ENCODE measurements at regions not wholly inside any gene's neighbourhood (a gene's known extent, or its start where the extent isn't known, plus 50 kb on each side); places are given as distances from the start of the nearest gene placed in this dataset.

GRCh38 chr12:90899456-90900182, 55.4 kb downstream of the CCER1 start:
- ChIA-PET POLR2A (no interaction called here), CTCF (no interaction called here)
- DNase-seq (no peak), ATAC-seq (ENCODE audit: low read depth) (no peak)
- Mint-ChIP-seq H3K4me1 (no peaks in the 10 kb centered on the region), H3K36me3 (ENCODE audit: low read depth) (no peaks in the 10 kb centered on the region), H3K27ac (no peak overlapping the region), H3K27me3 (no peaks in the 10 kb centered on the region), H3K9me3 (no peaks in the 10 kb centered on the region), H3K4me3 (no peak overlapping the region)
- TF ChIP-seq CTCF (IDR thresholded peaks at IDR 0.05) = no peak
- intact Hi-C loops (cut with micrococcal nuclease) = no loop called here

GRCh38 chr12:90897986-90898385, 57.0 kb downstream of the CCER1 start:
- Mint-ChIP-seq H3K36me3 (ENCODE audit: low read depth) (no peaks in the 10 kb centered on the region), H3K4me3 (no peak overlapping the region), H3K27ac (no peak overlapping the region), H3K4me1 (no peaks in the 10 kb centered on the region), H3K9me3 (no peaks in the 10 kb centered on the region), H3K27me3 (no peaks in the 10 kb centered on the region)
- intact Hi-C loops (cut with micrococcal nuclease) = no loop called here
- ATAC-seq (ENCODE audit: low read depth) (no peak), DNase-seq (no peak)
- no peak for TF ChIP-seq CTCF (IDR thresholded peaks at IDR 0.05)
- ChIA-PET CTCF (no interaction called here), POLR2A (no interaction called here)

- intact Hi-C loops (cut with micrococcal nuclease) = no loop called here
- TF ChIP-seq CTCF (IDR thresholded peaks at IDR 0.05) = no peak
- CTCF ChIA-PET = no interaction called here
- no peak overlapping the region for H3K4me3 Mint-ChIP-seq
- POLR2A ChIA-PET = no interaction called here
- no peak for ATAC-seq (ENCODE audit: low read depth)
- H3K4me1 Mint-ChIP-seq = no peaks in the 10 kb centered on the region
- H3K36me3 Mint-ChIP-seq (ENCODE audit: low read depth) = no peaks in the 10 kb centered on the region
- H3K27ac Mint-ChIP-seq = no peak overlapping the region
- H3K27me3 Mint-ChIP-seq = no peaks in the 10 kb centered on the region
- no peak for DNase-seq
- H3K9me3 Mint-ChIP-seq = no peaks in the 10 kb centered on the region
Observed at GRCh38 chr12:90897316-90897715, 57.7 kb downstream of the CCER1 start.

GRCh38 chr12:90896821-90897220, 58.2 kb downstream of the CCER1 start:
- CTCF ChIA-PET = no interaction called here

GRCh38 chr12:90896164-90896563, 58.8 kb downstream of the CCER1 start:
- no peaks in the 10 kb centered on the region for H3K27me3 Mint-ChIP-seq
- no peak for TF ChIP-seq CTCF (IDR thresholded peaks at IDR 0.05)
- no peak for ATAC-seq (ENCODE audit: low read depth)
- H3K4me3 Mint-ChIP-seq = no peak overlapping the region
- no peak for DNase-seq
- H3K27ac Mint-ChIP-seq = no peak overlapping the region
- no peaks in the 10 kb centered on the region for H3K36me3 Mint-ChIP-seq (ENCODE audit: low read depth)
- no peaks in the 10 kb centered on the region for H3K4me1 Mint-ChIP-seq
- H3K9me3 Mint-ChIP-seq = no peaks in the 10 kb centered on the region
- intact Hi-C loops (cut with micrococcal nuclease) = no loop called here
- ChIA-PET CTCF (no interaction called here), POLR2A (no interaction called here)

More at GRCh38 chr12:90896821-90897220, 58.2 kb downstream of the CCER1 start:
- Mint-ChIP-seq H3K27me3 (no peaks in the 10 kb centered on the region), H3K4me3 (no peak overlapping the region), H3K27ac (no peak overlapping the region), H3K4me1 (no peaks in the 10 kb centered on the region), H3K36me3 (ENCODE audit: low read depth) (no peaks in the 10 kb centered on the region), H3K9me3 (no peaks in the 10 kb centered on the region)
- DNase-seq = no peak
- POLR2A ChIA-PET = no interaction called here
- TF ChIP-seq CTCF (IDR thresholded peaks at IDR 0.05) = no peak
- no peak for ATAC-seq (ENCODE audit: low read depth)
- intact Hi-C loops (cut with micrococcal nuclease) = no loop called here

All from activated B cell treated with CpG ODN at 0.5 μM for 24 hours (primary cell).